HEK293 (cell line): ENCODE measurements at regions not wholly inside any gene's neighbourhood (a gene's known extent, or its start where the extent isn't known, plus 50 kb on each side); places are given as distances from the start of the nearest gene placed in this dataset.

Experiments used
- CTCF ChIA-PET: fragments of 350-600 bp; formaldehyde crosslinking; extraction: SDS; loops from one replicate; lab custom pipeline; 2021; ENCODE audit warnings: antibody characterized with exemption; lab: Yijun Ruan, JAX
- POLR2A ChIA-PET: fragments of 300-600 bp; formaldehyde crosslinking; extraction: SDS; loops from one replicate; lab custom pipeline; 2020; ENCODE audit warnings: antibody characterized with exemption, inconsistent platforms; lab: Yijun Ruan, JAX
- H3K27ac ChIP-seq: fragments of 200-500 bp; sonication (Bioruptor generic); 2 replicates; pipeline ENCODE4 v1.5.1; 2014; ENCODE audit warnings: low read depth, low read length, control low read depth, inconsistent platforms; ENCODE audit errors: extremely low read depth
- H3K36me3 ChIP-seq, 2 experiments: fragments of 200-500 bp in 1 of 2; sonication (Bioruptor generic) in 1 of 2; 1 replicate in 1 of 2; 2 replicates in 1 of 2; pipeline ENCODE4 v1.5.1; 2014 to 2017; ENCODE audit warnings: inconsistent platforms in 2 of 2, low read length in 2 of 2; ENCODE audit not compliant: control insufficient read depth in 2 of 2, insufficient read depth in 1 of 2
- H3K4me1 ChIP-seq: fragments of 200-500 bp; sonication (Bioruptor generic); 2 replicates; pipeline ENCODE4 v1.5.1; 2014; ENCODE audit warnings: mild to moderate bottlenecking, low read length, inconsistent platforms; ENCODE audit not compliant: control insufficient read depth, insufficient read depth
- H3K4me3 ChIP-seq: 2 replicates; pipeline ENCODE4 v1.5.1; 2011; ENCODE audit warnings: low read depth, mild to moderate bottlenecking, control low read depth, low read length, moderate library complexity
- H3K9me3 ChIP-seq: fragments of 200-500 bp; sonication (Bioruptor generic); 2 replicates; pipeline ENCODE4 v1.5.1; 2014; ENCODE audit warnings: low read depth, low read length, inconsistent platforms; ENCODE audit not compliant: control insufficient read depth, insufficient read depth
- HOXC10 ChIP-seq: sonication (generic); formaldehyde crosslinking; IDR thresholded peaks from 2 replicates; pipeline ENCODE4 v1.8.1; 2023; ENCODE audit warnings: mild to moderate bottlenecking, missing genetic modification reagents
- SP2 ChIP-seq: fragments of 450-650 bp; formaldehyde crosslinking; IDR thresholded peaks from 2 replicates; pipeline ENCODE4 v1.5.1; 2016; ENCODE audit warnings: missing biosample characterization, missing genetic modification characterization
- TSHZ1 ChIP-seq: fragments of 450-650 bp; formaldehyde crosslinking; IDR thresholded peaks from 2 replicates; pipeline ENCODE4 v1.5.1; 2016; ENCODE audit warnings: missing biosample characterization, missing genetic modification characterization, borderline replicate concordance
- ZBTB1 ChIP-seq: fragments of 450-650 bp; formaldehyde crosslinking; IDR thresholded peaks from 2 replicates; pipeline ENCODE4 v1.5.1; 2016; ENCODE audit warnings: missing biosample characterization, missing genetic modification characterization
- ZFP41 ChIP-seq: fragments of 450-650 bp; formaldehyde crosslinking; IDR thresholded peaks from 2 replicates; pipeline ENCODE4 v1.5.1; 2016; ENCODE audit warnings: missing biosample characterization, missing genetic modification characterization, borderline replicate concordance
- ZNF112 ChIP-seq: fragments of 450-650 bp; formaldehyde crosslinking; IDR thresholded peaks from 2 replicates; pipeline ENCODE4 v1.5.0; 2017; ENCODE audit warnings: missing biosample characterization, missing genetic modification characterization
- ZNF157 ChIP-seq: fragments of 450-650 bp; formaldehyde crosslinking; IDR thresholded peaks from 2 replicates; pipeline ENCODE4 v1.5.1; 2016; ENCODE audit warnings: missing biosample characterization, missing genetic modification characterization
- ZNF16 ChIP-seq: fragments of 450-650 bp; formaldehyde crosslinking; IDR thresholded peaks from 2 replicates; pipeline ENCODE4 v1.5.1; 2016; ENCODE audit warnings: low read depth, missing biosample characterization, missing genetic modification characterization
- ZNF18 ChIP-seq: fragments of 450-650 bp; formaldehyde crosslinking; IDR thresholded peaks from 2 replicates; pipeline ENCODE4 v1.5.1; 2016; ENCODE audit warnings: missing biosample characterization, missing genetic modification characterization
- ZNF248 ChIP-seq: fragments of 450-650 bp; formaldehyde crosslinking; IDR thresholded peaks from 2 replicates; pipeline ENCODE4 v1.5.1; 2017; ENCODE audit warnings: missing biosample characterization, missing genetic modification characterization
- ZNF280C ChIP-seq: fragments of 450-650 bp; formaldehyde crosslinking; IDR thresholded peaks from 2 replicates; pipeline ENCODE4 v1.5.1; 2016; ENCODE audit warnings: missing biosample characterization, missing genetic modification characterization
- ZNF521 ChIP-seq: fragments of 450-650 bp; formaldehyde crosslinking; IDR thresholded peaks from 2 replicates; pipeline ENCODE4 v1.5.1; 2017; ENCODE audit warnings: missing biosample characterization, mild to moderate bottlenecking, missing genetic modification characterization
- ZNF639 ChIP-seq: fragments of 450-650 bp; formaldehyde crosslinking; IDR thresholded peaks from 2 replicates; pipeline ENCODE4 v1.5.1; 2016; ENCODE audit warnings: missing biosample characterization, missing genetic modification characterization
- ZNF654 ChIP-seq: fragments of 450-650 bp; formaldehyde crosslinking; IDR thresholded peaks from 2 replicates; pipeline ENCODE4 v1.5.1; 2016; ENCODE audit warnings: low read depth, missing biosample characterization, missing genetic modification characterization
- ZNF704 ChIP-seq: fragments of 450-650 bp; formaldehyde crosslinking; IDR thresholded peaks from 2 replicates; pipeline ENCODE4 v1.5.1; 2016; ENCODE audit warnings: missing biosample characterization, missing genetic modification characterization

- TF ChIP-seq ZNF280C (tag by site-specific recombination) (no peak), ZNF16 (tag by site-specific recombination) (no peak), HOXC10 (no peak)
- POLR2A ChIA-PET, result no interaction called here
- H3K4me3 ChIP-seq, result no peak overlapping the region
- H3K4me1 ChIP-seq, result no peaks in the 10 kb centered on the region
- no peaks in the 10 kb centered on the region for H3K9me3 ChIP-seq
- no peak overlapping the region for H3K27ac ChIP-seq
- no peaks in the 10 kb centered on the region for H3K36me3 ChIP-seq
- CTCF ChIA-PET, result no interaction called here
Measured at GRCh38 chr2:6219906-6220305, 527.7 kb downstream of the SOX11 start.

GRCh38 chr2:6222296-6222695 lies 530.1 kb downstream of the SOX11 start:
- ChIA-PET CTCF (no interaction called here), POLR2A (no interaction called here)
- no peak for TF ChIP-seq ZNF704 (tag by site-specific recombination)
- no peak for TF ChIP-seq ZNF157 (tag by site-specific recombination)
- TF ChIP-seq ZNF639 (tag by site-specific recombination), result no peak
- no peak for TF ChIP-seq ZBTB1 (tag by site-specific recombination)
- no peak for TF ChIP-seq SP2 (tag by site-specific recombination)
- TF ChIP-seq ZNF18 (tag by site-specific recombination), result no peak
- TF ChIP-seq ZFP41 (tag by site-specific recombination), result no peak
- no peak for TF ChIP-seq ZNF654 (tag by site-specific recombination)
- no peak for TF ChIP-seq ZNF521 (tag by site-specific recombination)
- no peak for TF ChIP-seq ZNF248 (tag by site-specific recombination)
- TF ChIP-seq ZNF112 (tag by site-specific recombination), result no peak
- TF ChIP-seq TSHZ1 (tag by site-specific recombination), result no peak
- H3K9me3 ChIP-seq, result no peaks in the 10 kb centered on the region
- no peaks in the 10 kb centered on the region for H3K4me1 ChIP-seq
- no peaks in the 10 kb centered on the region for H3K36me3 ChIP-seq
- H3K27ac ChIP-seq, result no peak overlapping the region
- no peak overlapping the region for H3K4me3 ChIP-seq
